Adrenal gland (tissue), 5 donors: ENCODE measurements at regions not wholly inside any gene's neighbourhood (a gene's known extent, or its start where the extent isn't known, plus 50 kb on each side); places are given as distances from the start of the nearest gene placed in this dataset.

Source experiments
- CTCF ChIP-seq, 6 experiments: fragments of 450-650 bp in 4 of 6; fragments of 200-600 bp in 2 of 6; sonication (generic) in 1 of 6; IDR thresholded peaks; 1 replicate in 5 of 6; 2 replicates in 1 of 6; pipeline versions ENCODE4 v1.5.1 to v1.8.0; 2016 to 2021; ENCODE audit warnings: antibody characterized with exemption in 6 of 6, mild to moderate bottlenecking in 2 of 6, moderate library complexity in 1 of 6
- POLR2A ChIP-seq, 2 donors: fragments of 450-650 bp; IDR thresholded peaks; one replicate each; pipeline ENCODE4 v1.6.1; 2017; ENCODE audit warnings: antibody characterized with exemption in 2 of 2, mild to moderate bottlenecking in 2 of 2, moderate library complexity in 1 of 2
- donor health status: DM: no; HTN: no; CAD: no.

GRCh38 chr16:9500872-9501271 is 409.4 kb downstream of the HAPSTR1 start:
- TF ChIP-seq CTCF (IDR thresholded peaks at IDR 0.05) (no peak), POLR2A (IDR thresholded peaks at IDR 0.05) (no peak)
